Left hindlimb (tissue), 1 donor: ENCODE measurements at regions not wholly inside any gene's neighbourhood (a gene's known extent, or its start where the extent isn't known, plus 50 kb on each side); places are given as distances from the start of the nearest gene placed in this dataset.
"Not testable (repeated sequence)": the region's sequence is repeated elsewhere in the genome, so short reads cannot be mapped to it uniquely, and the experiment has no call there.

Experiments used
- DNase-seq: peaks from one replicate; pipeline ENCODE4 v3.0.0-alpha.2; 2018

DNA sequence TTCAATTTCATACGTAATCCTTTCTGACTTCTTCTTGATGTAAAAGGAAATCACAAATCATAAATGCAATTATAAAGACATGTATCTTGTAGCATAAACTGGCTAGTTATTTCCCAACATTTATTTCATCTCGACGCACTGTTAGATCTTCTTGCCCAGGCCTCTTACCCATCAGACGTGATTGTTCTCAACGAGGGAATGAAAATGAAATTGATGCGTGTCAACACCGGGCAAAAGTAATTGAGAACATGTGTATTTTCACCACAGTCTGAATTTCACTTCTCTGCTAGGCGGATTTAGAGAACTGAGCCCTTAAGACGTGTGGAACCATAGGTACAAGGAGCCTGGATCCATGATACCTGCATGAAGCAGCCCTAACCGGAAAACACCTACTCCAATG is 519.7 kb downstream of the KCNT2 start:
- DNase-seq: no peak

DNA sequence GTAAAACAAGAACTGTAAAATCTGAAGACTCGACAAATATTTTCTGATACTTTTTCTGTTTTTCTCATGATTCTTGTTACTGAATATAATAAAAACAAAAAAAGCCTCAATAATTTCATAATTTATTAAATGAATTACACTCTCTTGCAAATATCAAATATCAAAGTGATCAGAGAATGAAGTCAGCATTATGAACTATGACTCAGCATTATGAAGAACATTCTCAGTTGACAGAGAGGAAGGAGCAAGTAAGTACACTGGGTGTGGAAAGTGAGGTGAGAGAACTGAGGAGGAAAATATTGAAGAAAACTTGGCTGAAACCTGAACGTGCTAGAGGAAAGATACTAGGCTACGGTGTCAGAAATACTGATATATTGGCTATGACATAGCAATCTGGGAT is 529.5 kb downstream of the KCNT2 start:
- no peak for DNase-seq

DNA sequence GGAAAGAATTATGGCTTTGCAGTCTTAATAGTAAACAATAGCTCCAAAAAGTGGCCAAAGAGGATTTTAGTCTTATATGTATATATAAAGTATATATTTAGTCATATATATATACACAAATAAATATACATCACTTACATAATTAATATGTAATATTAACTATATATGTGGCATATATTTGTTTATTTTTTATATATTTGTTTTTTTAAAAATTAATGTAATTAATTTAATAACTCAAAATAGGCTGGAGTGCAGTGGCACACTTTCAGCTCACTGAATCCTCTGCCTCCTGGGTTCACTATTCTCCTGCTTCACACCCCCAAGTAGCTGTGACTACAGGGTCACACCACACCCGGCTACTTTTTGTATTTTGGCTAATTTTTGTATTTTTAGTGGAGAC is 532.6 kb downstream of the KCNT2 start:
- DNase-seq: no peak

DNA sequence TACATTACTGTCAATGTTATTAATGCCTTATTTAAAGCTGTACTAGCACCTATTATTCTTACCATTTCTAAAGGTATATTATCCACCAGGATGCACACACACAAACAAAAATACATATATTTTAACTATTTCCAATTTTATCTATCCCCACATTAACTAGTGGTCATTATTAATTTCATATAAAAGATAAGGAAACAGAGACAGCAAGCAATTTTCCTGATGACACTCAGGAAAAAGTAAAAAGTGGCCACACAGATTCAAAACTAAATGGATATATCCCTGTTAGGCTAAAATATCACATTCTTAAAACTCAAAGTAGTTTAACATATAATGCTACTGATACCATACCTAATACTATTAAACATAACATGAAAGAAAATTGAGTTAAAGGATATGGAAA is 534.1 kb downstream of the KCNT2 start:
- no peak for DNase-seq

DNA sequence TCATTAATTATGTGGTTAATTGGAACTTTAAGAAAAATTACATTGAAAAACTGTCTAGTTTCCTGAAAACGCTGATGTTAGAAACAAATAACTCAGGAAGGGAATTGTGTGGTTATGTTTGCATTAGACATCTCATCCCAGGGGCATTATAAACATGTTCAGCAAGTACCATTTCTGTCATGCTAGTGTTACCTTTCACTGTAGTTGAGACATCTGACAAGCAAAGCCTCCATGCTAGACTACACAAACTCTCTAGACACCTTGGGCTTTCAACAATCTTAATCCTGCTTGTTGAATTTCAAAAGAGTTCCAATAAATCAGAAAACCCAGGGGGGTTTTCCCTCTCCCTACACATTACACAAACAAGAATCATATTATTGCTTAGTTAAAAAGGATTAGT is 536.8 kb downstream of the KCNT2 start:
- no peak for DNase-seq

DNA sequence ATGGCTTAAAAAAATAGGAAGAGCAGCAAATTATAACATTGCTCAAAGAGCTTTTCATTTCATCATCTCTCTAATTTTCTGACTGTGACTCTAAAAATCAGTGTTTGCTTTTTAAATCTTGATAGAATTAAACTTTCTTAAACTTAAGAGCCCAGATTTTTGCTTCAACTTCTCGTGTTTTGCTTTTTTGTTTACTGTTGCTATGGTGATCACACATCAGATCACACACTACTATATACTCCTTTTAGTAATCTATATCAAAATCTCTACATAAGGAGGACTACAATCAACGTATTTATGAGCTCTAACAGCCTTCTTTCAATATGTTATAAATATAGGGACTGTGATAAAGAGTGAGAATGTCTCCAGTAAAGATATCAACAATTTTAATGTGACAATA is 537.3 kb downstream of the KCNT2 start:
- no peak for DNase-seq

GRCh38 chr1:196063952-196064351 is 544.3 kb downstream of the KCNT2 start:
- no peak for DNase-seq

DNA sequence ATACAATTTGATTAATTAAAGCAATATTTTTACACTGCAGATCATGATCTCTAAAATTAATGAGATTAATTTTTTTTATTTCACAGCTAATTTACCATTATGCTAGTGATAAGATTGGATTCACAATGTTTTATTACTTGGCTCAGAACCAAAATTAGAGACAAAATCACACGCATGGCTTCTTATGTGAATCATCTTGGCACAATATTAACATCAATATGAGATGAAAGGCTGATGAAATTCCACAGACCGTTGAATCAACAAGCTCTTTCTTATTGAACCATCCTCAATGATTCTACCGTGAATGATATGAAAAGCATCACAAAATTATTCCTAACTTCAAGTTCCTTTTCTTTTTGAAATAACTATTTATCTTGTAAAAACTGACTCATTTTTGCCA is 544.9 kb downstream of the KCNT2 start:
- no peak for DNase-seq

DNA sequence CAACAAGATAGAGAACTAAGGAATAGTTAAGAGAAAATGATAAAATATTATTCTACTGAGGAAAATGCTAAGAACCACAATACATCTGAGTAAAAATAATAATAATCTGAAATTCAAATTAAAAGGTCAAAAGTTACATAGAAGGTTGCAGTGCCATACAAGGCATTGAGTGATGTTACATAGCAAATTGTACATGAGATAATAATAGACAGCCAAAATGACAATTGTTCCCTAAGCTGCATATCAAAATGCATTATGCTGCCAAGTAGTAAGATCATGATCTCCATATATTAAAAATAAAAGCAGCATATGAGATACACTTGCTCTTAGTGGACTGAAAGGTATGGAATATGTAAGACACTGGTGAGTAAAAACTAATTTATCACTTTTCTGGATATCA is 547.7 kb downstream of the KCNT2 start:
- no peak for DNase-seq

DNA sequence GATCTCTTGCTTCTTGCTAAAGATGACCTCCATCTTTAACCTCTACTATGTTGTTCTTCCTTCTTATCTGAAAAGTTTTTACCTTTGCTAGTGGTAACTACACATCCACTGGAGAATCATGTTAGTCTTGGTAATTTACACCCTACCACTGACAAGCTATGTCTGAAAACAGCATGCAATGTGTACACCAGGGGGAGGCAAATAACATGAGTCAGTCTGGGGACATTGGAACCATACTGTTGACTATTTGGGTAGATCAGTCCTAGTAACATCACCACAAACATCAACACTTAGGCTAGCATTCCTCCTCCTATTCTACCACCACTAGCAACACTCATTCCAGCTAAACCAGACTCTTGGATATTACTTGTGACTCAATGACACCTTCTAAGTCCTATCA is 549.0 kb downstream of the KCNT2 start:
- DNase-seq: no peak

GRCh38 chr1:196056966-196057365 is 551.3 kb downstream of the KCNT2 start:
- no peak for DNase-seq

DNA sequence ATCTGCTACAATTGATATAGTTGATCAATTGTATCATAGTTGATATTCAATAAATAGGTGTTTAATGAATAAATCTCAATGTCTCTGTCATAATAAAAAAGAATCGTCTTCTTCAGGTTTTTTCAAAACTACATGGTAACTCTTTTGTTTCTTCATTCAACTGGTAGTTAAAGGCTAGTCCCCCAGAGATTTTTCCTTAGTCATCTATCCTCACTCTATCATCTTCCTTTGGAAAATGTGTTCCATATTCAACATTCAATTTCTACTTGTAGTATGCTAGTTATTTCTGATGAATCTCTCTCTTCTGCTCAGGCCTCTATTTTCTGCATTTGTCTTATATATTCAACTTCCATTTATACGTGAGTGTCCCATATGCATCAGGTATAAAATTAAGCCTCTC is 558.8 kb downstream of the KCNT2 start:
- DNase-seq: no peak

DNA sequence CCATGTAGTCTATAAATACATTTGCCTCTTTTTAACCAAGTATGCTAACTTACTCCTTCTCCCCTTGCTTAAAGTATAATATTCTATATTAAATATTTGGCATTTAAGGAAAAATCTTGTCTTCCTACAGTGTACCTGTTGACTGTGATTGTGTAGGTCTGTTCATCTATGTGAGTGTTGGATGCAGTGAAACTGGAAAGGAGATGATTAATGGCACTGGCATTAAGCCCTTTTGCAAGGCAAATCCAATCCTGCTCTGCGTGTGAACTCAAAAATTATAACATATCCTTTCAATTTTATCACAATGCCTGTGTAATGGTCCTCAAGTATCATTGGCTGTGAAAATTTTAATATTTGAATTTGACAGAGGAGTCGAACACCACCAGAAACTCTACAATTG is 565.0 kb downstream of the KCNT2 start:
- no peak for DNase-seq

DNA sequence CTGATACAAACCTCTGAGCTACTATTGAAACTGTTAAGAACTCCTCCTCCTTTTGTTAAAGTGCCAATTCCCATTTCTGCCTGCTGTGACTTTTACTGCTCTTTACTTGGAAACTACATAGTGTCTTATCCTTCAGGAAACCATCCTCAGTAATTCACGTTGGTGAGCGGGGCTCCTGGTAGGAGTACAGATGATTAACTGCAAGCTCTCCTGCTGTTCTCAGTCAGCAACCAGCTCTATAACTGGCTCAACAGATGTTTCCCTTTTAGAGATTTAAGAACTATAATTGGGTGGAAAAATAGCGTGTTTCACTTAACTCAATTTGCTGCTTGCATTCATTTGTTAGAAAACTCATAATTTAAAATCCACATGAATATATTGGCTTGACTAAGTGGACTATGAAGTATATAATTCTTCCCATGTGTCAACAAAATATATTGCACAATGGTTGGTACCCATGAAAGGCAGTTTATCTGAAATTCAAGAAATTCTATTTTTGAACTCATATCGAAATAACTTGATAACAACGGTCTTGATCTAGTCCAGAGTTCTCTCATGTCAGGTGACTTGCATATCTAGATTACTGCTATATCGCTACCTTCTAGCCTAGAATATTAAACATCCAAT is 574.0 kb downstream of the KCNT2 start:
- DNase-seq: no peak

GRCh38 chr1:196031387-196031786 is 576.9 kb downstream of the KCNT2 start:
- not testable (repeated sequence) for DNase-seq

DNA sequence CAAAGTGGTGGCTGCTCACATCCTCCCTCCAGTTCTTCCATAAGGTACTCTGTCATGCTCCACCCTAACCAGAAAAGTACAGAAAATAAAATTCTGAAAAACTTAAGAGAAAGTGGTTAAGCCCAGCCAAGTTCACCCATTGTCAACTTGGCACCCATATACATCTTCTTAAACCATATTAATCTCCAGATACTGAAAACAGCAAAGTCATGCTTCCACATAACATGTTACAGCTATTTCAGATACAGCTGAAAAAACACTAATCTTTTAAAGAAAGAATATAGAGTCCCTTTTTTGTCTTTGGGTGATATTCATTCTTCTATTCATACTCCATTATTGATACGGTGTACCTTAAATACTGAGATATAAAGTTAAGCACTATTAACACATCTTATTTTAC is 577.8 kb downstream of the KCNT2 start:
- DNase-seq: no peak

- DNase-seq: no peak
These were observed 578.8 kb downstream of the KCNT2 start for GRCh38 chr1:196029410-196029809.

DNA sequence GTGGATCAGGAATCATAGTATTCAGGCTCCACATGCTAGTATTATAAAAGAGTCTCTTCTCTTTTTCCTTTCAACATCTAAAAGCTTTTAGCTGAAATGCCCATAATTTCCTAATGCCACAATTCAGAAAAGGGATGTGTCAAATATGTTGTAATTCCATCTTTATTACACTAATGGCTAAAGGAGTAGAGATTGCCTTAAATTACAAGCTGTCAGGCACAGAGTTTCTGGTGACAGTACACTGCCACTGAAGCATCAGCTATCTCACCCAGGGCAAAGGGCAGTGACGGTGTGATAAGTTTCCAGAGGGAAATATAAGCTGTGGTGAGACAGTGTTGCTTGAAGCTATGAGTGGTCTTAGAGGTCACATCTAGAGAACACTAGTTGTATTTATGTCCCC is 581.1 kb downstream of the KCNT2 start:
- no peak for DNase-seq

- DNase-seq: not testable (repeated sequence)
These were observed 587.1 kb downstream of the KCNT2 start for GRCh38 chr1:196021174-196021573.

DNA sequence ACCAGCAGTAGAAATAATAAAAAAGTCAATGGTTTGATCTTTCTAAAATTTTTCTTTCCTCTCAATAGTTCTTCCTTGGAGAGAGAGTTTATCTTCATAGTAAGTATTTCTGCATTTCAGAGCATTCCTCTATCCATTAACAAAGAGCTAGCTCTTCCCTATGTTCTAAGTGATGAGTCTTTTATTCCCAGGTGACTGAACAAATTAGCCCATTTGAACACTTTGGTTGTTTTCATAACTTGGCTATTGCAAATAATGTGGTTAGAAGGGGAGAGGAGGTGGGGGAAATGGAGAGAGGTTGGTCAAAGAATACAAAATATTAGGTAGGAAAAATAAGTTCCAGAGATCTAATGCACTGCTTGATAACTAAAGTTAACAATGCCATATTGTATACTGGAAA is 598.9 kb downstream of the KCNT2 start:
- DNase-seq: no peak

GRCh38 chr1:196007763-196008162 is 600.5 kb downstream of the KCNT2 start:
- no peak for DNase-seq

DNA sequence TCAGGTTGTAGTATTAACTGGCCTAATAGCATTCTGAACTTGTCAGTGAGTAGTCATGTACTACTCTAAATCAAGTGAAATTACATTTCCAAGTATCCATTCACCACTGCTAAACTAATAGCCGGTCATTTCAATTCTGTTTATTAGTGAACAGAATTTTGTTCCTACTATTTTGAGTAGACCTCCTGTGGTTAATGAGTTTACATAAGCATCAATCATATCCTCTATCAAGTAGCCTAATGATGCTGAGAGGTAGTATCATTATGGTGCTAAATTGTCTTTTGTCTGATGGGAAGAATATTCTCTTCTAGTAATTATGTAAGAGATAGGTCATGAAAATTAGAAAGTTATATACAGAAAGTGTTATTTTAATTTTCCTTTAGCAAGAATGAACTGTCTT is 602.8 kb downstream of the KCNT2 start:
- no peak for DNase-seq

DNA sequence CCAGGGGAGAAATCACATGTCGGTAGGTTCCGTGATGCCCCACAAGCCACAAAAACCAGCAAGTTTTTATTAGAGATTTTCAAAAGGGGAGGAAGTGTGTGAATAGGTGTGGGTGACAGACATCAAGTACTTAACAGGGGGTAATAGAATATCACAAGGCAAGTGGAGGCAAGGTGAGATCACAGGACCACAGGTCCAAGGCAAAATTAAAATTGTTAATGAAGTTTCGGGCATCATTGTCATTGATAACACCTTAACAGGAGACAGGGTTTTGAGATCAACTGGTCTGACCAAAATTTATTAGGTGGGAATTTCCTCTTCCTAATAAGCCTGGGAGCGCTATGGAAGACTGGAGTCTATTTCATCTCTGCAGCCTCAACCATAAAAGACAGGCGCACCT is 603.9 kb downstream of the KCNT2 start:
- DNase-seq: not testable (repeated sequence)

- no peak for DNase-seq
These were observed 605.3 kb downstream of the KCNT2 start for GRCh38 chr1:196002906-196003305.

DNA sequence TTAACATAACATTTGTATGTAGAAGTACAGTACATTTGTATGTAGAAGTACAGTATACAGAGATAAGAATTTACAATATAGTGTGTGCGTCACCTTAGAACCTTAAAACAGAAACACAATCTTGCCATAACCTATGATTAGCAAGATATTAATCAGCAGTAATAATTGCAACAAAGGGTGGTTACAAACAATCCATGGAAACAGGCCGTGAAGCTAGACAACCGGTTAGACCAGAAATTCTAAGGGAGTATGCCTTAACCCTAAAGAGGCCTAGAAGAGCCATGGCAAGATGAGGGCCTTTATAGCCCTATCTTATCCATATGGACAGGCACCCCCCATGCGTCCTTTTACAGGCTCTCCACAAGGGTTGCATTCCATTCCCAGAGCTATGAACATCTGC is 605.9 kb downstream of the KCNT2 start:
- not testable (repeated sequence) for DNase-seq

DNA sequence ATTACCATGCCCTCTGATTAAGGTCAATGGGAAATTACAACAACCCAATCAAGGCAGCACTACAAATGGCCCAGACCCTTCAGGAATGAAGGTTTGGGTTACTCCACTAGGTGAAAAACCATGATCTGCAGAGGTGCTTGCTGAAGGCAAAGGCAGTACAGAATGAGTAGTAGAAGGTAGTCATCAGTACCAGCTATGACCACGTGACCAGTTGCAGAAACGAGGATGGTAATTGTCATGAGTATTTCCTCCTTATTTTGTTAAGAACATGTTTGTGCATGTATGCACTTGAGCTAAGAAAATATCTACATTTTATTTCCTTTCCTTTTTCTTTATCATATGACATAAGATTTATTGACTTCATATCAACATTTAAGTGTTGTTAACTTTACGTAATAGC is 607.1 kb downstream of the KCNT2 start:
- DNase-seq: no peak
